Fibroblast of lung (primary cell): ENCODE measurements at regions not wholly inside any gene's neighbourhood (a gene's known extent, or its start where the extent isn't known, plus 50 kb on each side); places are given as distances from the start of the nearest gene placed in this dataset.
"Not testable (repeated sequence)": the region's sequence is repeated elsewhere in the genome, so short reads cannot be mapped to it uniquely, and the experiment has no call there.

Experiments
- CTCF ChIP-seq, 2 donors: IDR thresholded peaks in 1 of 2; conservative IDR thresholded peaks in 1 of 2; 1 replicate in 1 of 2; 2 replicates in 1 of 2; pipeline ENCODE4 v1.5.1; 2011 to 2012; ENCODE audit warnings: low read length in 2 of 2, control low read depth in 1 of 2, inconsistent platforms in 1 of 2, low read depth in 1 of 2, mild to moderate bottlenecking in 1 of 2
- EZH2 ChIP-seq: IDR thresholded peaks from 2 replicates; pipeline ENCODE4 v1.5.1; 2012; ENCODE audit warnings: low read length, control low read depth, mild to moderate bottlenecking; ENCODE audit errors: missing control alignments

- not testable (repeated sequence) for TF ChIP-seq CTCF (conservative IDR thresholded peaks at IDR 0.05 in 1 of 2, IDR thresholded peaks at IDR 0.05 in 1 of 2; ENCODE audit: low read depth in 1 of 2, low read length in 2 of 2); EZH2
Measured at GRCh38 chr21:13806444-13806843, 196.9 kb downstream of the POTED start.
